ENCODE measurements at regions not wholly inside any gene's neighbourhood (a gene's known extent, or its start where the extent isn't known, plus 50 kb on each side); places are given as distances from the start of the nearest gene placed in this dataset.
"Not testable (repeated sequence)": the region's sequence is repeated elsewhere in the genome, so short reads cannot be mapped to it uniquely, and the experiment has no call there.

- not testable (repeated sequence) for H3K4me1 Mint-ChIP-seq (ENCODE audit: low read depth); H3K27ac Mint-ChIP-seq; H3K9me3 Mint-ChIP-seq (ENCODE audit: low read depth); DNase-seq (ENCODE audit: low spot score, unreplicated experiment); H3K36me3 Mint-ChIP-seq (ENCODE audit: insufficient read depth); H3K4me3 Mint-ChIP-seq (ENCODE audit: low read depth)
- peak; percentile 39 for TF ChIP-seq CTCF (IDR thresholded peaks at IDR 0.05; ENCODE audit: unreplicated experiment)
- peaks cover 10% of the 10 kb centered on the region for H3K27me3 Mint-ChIP-seq
Observed at GRCh38 chr7:150000780-150001599, 127.2 kb downstream of the ATP6V0E2 start.

- no peak overlapping the region for H3K4me3 Mint-ChIP-seq (ENCODE audit: low read depth)
- DNase-seq (ENCODE audit: low spot score, unreplicated experiment): no peak
- no peak overlapping the region for H3K27ac Mint-ChIP-seq
- no peaks in the 10 kb centered on the region for H3K36me3 Mint-ChIP-seq (ENCODE audit: insufficient read depth)
- no peak for TF ChIP-seq CTCF (IDR thresholded peaks at IDR 0.05; ENCODE audit: unreplicated experiment)
- H3K4me1 Mint-ChIP-seq (ENCODE audit: low read depth): no peaks in the 10 kb centered on the region
- no peaks in the 10 kb centered on the region for H3K9me3 Mint-ChIP-seq (ENCODE audit: low read depth)
- H3K27me3 Mint-ChIP-seq: peaks cover 7% of the 10 kb centered on the region
Observed at GRCh38 chr7:150003304-150003810, 129.6 kb downstream of the ATP6V0E2 start.

- not testable (repeated sequence) for H3K27ac Mint-ChIP-seq; H3K4me3 Mint-ChIP-seq (ENCODE audit: low read depth); H3K27me3 Mint-ChIP-seq; DNase-seq (ENCODE audit: low spot score, unreplicated experiment); H3K36me3 Mint-ChIP-seq (ENCODE audit: insufficient read depth); H3K4me1 Mint-ChIP-seq (ENCODE audit: low read depth); H3K9me3 Mint-ChIP-seq (ENCODE audit: low read depth)
Observed at GRCh38 chr7:150003973-150004372, 130.2 kb downstream of the ATP6V0E2 start.

- H3K4me1 Mint-ChIP-seq (ENCODE audit: low read depth); H3K27ac Mint-ChIP-seq; DNase-seq (ENCODE audit: low spot score, unreplicated experiment); H3K9me3 Mint-ChIP-seq (ENCODE audit: low read depth); H3K4me3 Mint-ChIP-seq (ENCODE audit: low read depth); H3K36me3 Mint-ChIP-seq (ENCODE audit: insufficient read depth): not testable (repeated sequence)
- H3K27me3 Mint-ChIP-seq: peaks cover 17% of the 10 kb centered on the region
Observed at GRCh38 chr7:150004843-150005242, 131.1 kb downstream of the ATP6V0E2 start.

- peaks cover 31% of the 10 kb centered on the region for H3K27me3 Mint-ChIP-seq
- H3K4me1 Mint-ChIP-seq (ENCODE audit: low read depth); H3K36me3 Mint-ChIP-seq (ENCODE audit: insufficient read depth); H3K4me3 Mint-ChIP-seq (ENCODE audit: low read depth); DNase-seq (ENCODE audit: low spot score, unreplicated experiment); H3K9me3 Mint-ChIP-seq (ENCODE audit: low read depth); H3K27ac Mint-ChIP-seq: not testable (repeated sequence)
Observed at GRCh38 chr7:150009620-150010303, 136.0 kb downstream of the ATP6V0E2 start.

- H3K27ac Mint-ChIP-seq; H3K4me1 Mint-ChIP-seq (ENCODE audit: low read depth); DNase-seq (ENCODE audit: low spot score, unreplicated experiment); H3K4me3 Mint-ChIP-seq (ENCODE audit: low read depth); H3K9me3 Mint-ChIP-seq (ENCODE audit: low read depth); H3K36me3 Mint-ChIP-seq (ENCODE audit: insufficient read depth): not testable (repeated sequence)
- H3K27me3 Mint-ChIP-seq: peaks cover 33% of the 10 kb centered on the region
Observed at GRCh38 chr7:150016651-150017189, 143.0 kb downstream of the ATP6V0E2 start.

- peaks cover 41% of the 10 kb centered on the region for H3K27me3 Mint-ChIP-seq
- H3K27ac Mint-ChIP-seq; DNase-seq (ENCODE audit: low spot score, unreplicated experiment); H3K4me3 Mint-ChIP-seq (ENCODE audit: low read depth); H3K9me3 Mint-ChIP-seq (ENCODE audit: low read depth); H3K36me3 Mint-ChIP-seq (ENCODE audit: insufficient read depth); H3K4me1 Mint-ChIP-seq (ENCODE audit: low read depth): not testable (repeated sequence)
Observed at GRCh38 chr7:150020210-150020609, 146.4 kb downstream of the ATP6V0E2 start.

GRCh38 chr7:150024550-150025490 is 151.1 kb downstream of the ATP6V0E2 start:
- H3K36me3 Mint-ChIP-seq (ENCODE audit: insufficient read depth); H3K4me1 Mint-ChIP-seq (ENCODE audit: low read depth); H3K4me3 Mint-ChIP-seq (ENCODE audit: low read depth); DNase-seq (ENCODE audit: low spot score, unreplicated experiment); H3K27ac Mint-ChIP-seq; H3K9me3 Mint-ChIP-seq (ENCODE audit: low read depth): not testable (repeated sequence)
- H3K27me3 Mint-ChIP-seq: peaks cover 20% of the 10 kb centered on the region

GRCh38 chr7:150025802-150026201 is 152.0 kb downstream of the ATP6V0E2 start:
- not testable (repeated sequence) for H3K9me3 Mint-ChIP-seq (ENCODE audit: low read depth); H3K4me3 Mint-ChIP-seq (ENCODE audit: low read depth); H3K36me3 Mint-ChIP-seq (ENCODE audit: insufficient read depth); DNase-seq (ENCODE audit: low spot score, unreplicated experiment); H3K27ac Mint-ChIP-seq; H3K4me1 Mint-ChIP-seq (ENCODE audit: low read depth)
- peaks cover 20% of the 10 kb centered on the region for H3K27me3 Mint-ChIP-seq

GRCh38 chr7:150028344-150029012 is 154.7 kb downstream of the ATP6V0E2 start:
- H3K9me3 Mint-ChIP-seq (ENCODE audit: low read depth); H3K4me3 Mint-ChIP-seq (ENCODE audit: low read depth); H3K4me1 Mint-ChIP-seq (ENCODE audit: low read depth); H3K36me3 Mint-ChIP-seq (ENCODE audit: insufficient read depth); H3K27ac Mint-ChIP-seq; DNase-seq (ENCODE audit: low spot score, unreplicated experiment): not testable (repeated sequence)
- H3K27me3 Mint-ChIP-seq: peaks cover 18% of the 10 kb centered on the region

Measured in progenitor cell of endocrine pancreas (in vitro differentiated cells).